HCT116 (cell line): ENCODE measurements at regions not wholly inside any gene's neighbourhood (a gene's known extent, or its start where the extent isn't known, plus 50 kb on each side); places are given as distances from the start of the nearest gene placed in this dataset.

ENCODE experiments used
- ATAC-seq: fragments of 200-7000 bp; cut with Tn5 transposase; 2 replicates; pipeline ENCODE4 v1.9.1; 2020; ENCODE audit warnings: mild to moderate bottlenecking, moderate library complexity
- BruUV-seq: library from RNA; stranded (reverse); fragments of 400-500 nt; replicated peaks from 2 replicates; lab custom pipeline; 2021; lab: Mats Ljungman, UMichigan
- CTCF ChIA-PET: fragments of 300-600 bp; sonication (Branson Sonifier 250); formaldehyde crosslinking; loops from one replicate; lab custom pipeline; 2021; ENCODE audit warnings: antibody characterized with exemption; lab: Charles Lee
- POLR2A ChIA-PET: fragments of 300-600, 350-600 bp; sonication (Branson Sonifier 250); formaldehyde crosslinking; loops from one replicate; lab custom pipeline; 2021; ENCODE audit warnings: antibody characterized with exemption; lab: Charles Lee
- RAD21 ChIA-PET, 2 experiments: fragments of 300-600 bp; sonication (Branson Sonifier 250); formaldehyde crosslinking; loops; one replicate each; lab custom pipeline; 2023; ENCODE audit warnings: low total read pairs in 2 of 2; ENCODE audit not compliant: uncharacterized antibody in 2 of 2, unreplicated experiment in 2 of 2, low non-redundant PET in 1 of 2; lab: Charles Lee
- DNase-seq: peaks from one replicate; pipeline ENCODE4 v3.0.0-alpha.2; 2010; ENCODE audit warnings: low read depth, low spot score
- H2AFZ ChIP-seq: fragments of 200-600 bp; shearing (Covaris generic), sonication (generic); 2 replicates; pipeline ENCODE4 v1.6.1; 2017; ENCODE audit warnings: low read depth, mixed run types, mixed read lengths, antibody characterized with exemption, low read length; ENCODE audit not compliant: poor library complexity, severe bottlenecking
- H3K27ac ChIP-seq: 2 replicates; pipeline ENCODE4 v1.5.1; 2012; ENCODE audit warnings: low read depth, low read length
- H3K27me3 ChIP-seq: fragments of 200-600 bp; sonication (generic); 2 replicates; pipeline ENCODE4 v1.6.1; 2016; ENCODE audit warnings: mixed run types, low read length, mixed read lengths; ENCODE audit not compliant: insufficient read depth
- H3K36me3 ChIP-seq, 2 experiments: fragments of 200-500 bp in 1 of 2; fragments of 200-600 bp in 1 of 2; sonication (Bioruptor generic) in 1 of 2; sonication (generic) in 1 of 2; 2 replicates each; pipeline versions ENCODE4 v1.5.1 to v1.6.1; 2014 to 2016; ENCODE audit warnings: low read length in 2 of 2, inconsistent platforms in 1 of 2, mixed read lengths in 1 of 2, mixed run types in 1 of 2; ENCODE audit not compliant: insufficient read depth in 2 of 2, control insufficient read depth in 1 of 2
- H3K4me1 ChIP-seq, 2 experiments: fragments of 200-600 bp in 1 of 2; sonication (generic) in 1 of 2; 2 replicates each; pipeline versions ENCODE4 v1.5.1 to v1.6.1; 2012 to 2017; ENCODE audit warnings: low read length in 2 of 2, inconsistent platforms in 1 of 2, mild to moderate bottlenecking in 1 of 2, mixed read lengths in 1 of 2, mixed run types in 1 of 2, moderate library complexity in 1 of 2; ENCODE audit not compliant: insufficient read depth in 2 of 2, control insufficient read depth in 1 of 2
- H3K4me2 ChIP-seq: fragments of 200-600 bp; sonication (generic); 2 replicates; pipeline ENCODE4 v1.6.1; 2017; ENCODE audit warnings: mixed run types, low read length, mixed read lengths
- H3K4me3 ChIP-seq, 2 experiments: fragments of 200-600 bp in 1 of 2; sonication (generic) in 1 of 2; replicated peaks in 1 of 2; 2 replicates each; pipeline ENCODE4 v1.5.1; 2011 to 2016; ENCODE audit warnings: low read length in 2 of 2, control low read depth in 1 of 2, low read depth in 1 of 2, mild to moderate bottlenecking in 1 of 2, mixed read lengths in 1 of 2, mixed run types in 1 of 2
- H3K79me2 ChIP-seq: fragments of 200-600 bp; sonication (generic); 2 replicates; pipeline ENCODE4 v1.6.1; 2017; ENCODE audit warnings: mild to moderate bottlenecking, mixed run types, low read length, moderate library complexity, mixed read lengths; ENCODE audit not compliant: insufficient read depth
- H3K9ac ChIP-seq: fragments of 200-600 bp; sonication (generic); 2 replicates; pipeline ENCODE4 v1.6.1; 2016; ENCODE audit warnings: low read length, mixed read lengths
- H3K9me2 ChIP-seq: fragments of 200-600 bp; sonication (generic), shearing (Covaris generic); 2 replicates; pipeline ENCODE4 v1.6.1; 2017; ENCODE audit warnings: mixed run types, mild to moderate bottlenecking, moderate library complexity; ENCODE audit not compliant: insufficient read depth
- H3K9me3 ChIP-seq, 2 experiments: fragments of 200-500 bp in 1 of 2; fragments of 200-600 bp in 1 of 2; sonication (Bioruptor generic) in 1 of 2; sonication (generic) in 1 of 2; 2 replicates each; pipeline ENCODE4 v1.6.1; 2014 to 2017; ENCODE audit warnings: low read length in 2 of 2, mixed read lengths in 2 of 2, inconsistent platforms in 1 of 2, low read depth in 1 of 2, mild to moderate bottlenecking in 1 of 2, mixed run types in 1 of 2, moderate library complexity in 1 of 2; ENCODE audit not compliant: control insufficient read depth in 1 of 2, insufficient read depth in 1 of 2
- H4K20me1 ChIP-seq: fragments of 200-600 bp; sonication (generic), shearing (Covaris generic); 2 replicates; pipeline ENCODE4 v1.6.1; 2017; ENCODE audit warnings: mixed run types, mild to moderate bottlenecking, moderate library complexity; ENCODE audit not compliant: insufficient read depth
- CBX3 ChIP-seq: IDR thresholded peaks from 2 replicates; pipeline ENCODE4 v1.6.1; 2012; ENCODE audit warnings: low read depth
- EGR1 ChIP-seq: IDR thresholded peaks from 2 replicates; pipeline ENCODE4 v1.6.1; 2012; ENCODE audit warnings: low read depth
- SRF ChIP-seq: IDR thresholded peaks from 2 replicates; pipeline ENCODE4 v1.6.1; 2012; ENCODE audit warnings: low read depth
- ZNF274 ChIP-seq: fragments of 200-500 bp; sonication (Bioruptor generic); IDR thresholded peaks from 2 replicates; pipeline ENCODE4 v1.6.1; 2014; ENCODE audit warnings: mild to moderate bottlenecking, low read depth, low read length, inconsistent platforms
- intact Hi-C: fragments of 100-400 bp; cut with micrococcal nuclease; formaldehyde crosslinking; loops from 2 replicates; pipeline ENCODE4 v1.10.0; 2022
- TF ChIP-seq, protein P1 (sequence below), 3 experiments: fragments of 200-600 bp in 1 of 3; sonication (generic) in 1 of 3; IDR thresholded peaks in 2 of 3; conservative IDR thresholded peaks in 1 of 3; 2 replicates each; pipeline ENCODE4 v1.5.1; 2012 to 2017; ENCODE audit warnings: low read depth in 2 of 3, low read length in 2 of 3, antibody characterized with exemption in 1 of 3, borderline replicate concordance in 1 of 3, control low read depth in 1 of 3, mild to moderate bottlenecking in 1 of 3, mixed read lengths in 1 of 3, mixed run types in 1 of 3, moderate library complexity in 1 of 3; ENCODE audit not compliant: insufficient read depth in 1 of 3

DNA sequence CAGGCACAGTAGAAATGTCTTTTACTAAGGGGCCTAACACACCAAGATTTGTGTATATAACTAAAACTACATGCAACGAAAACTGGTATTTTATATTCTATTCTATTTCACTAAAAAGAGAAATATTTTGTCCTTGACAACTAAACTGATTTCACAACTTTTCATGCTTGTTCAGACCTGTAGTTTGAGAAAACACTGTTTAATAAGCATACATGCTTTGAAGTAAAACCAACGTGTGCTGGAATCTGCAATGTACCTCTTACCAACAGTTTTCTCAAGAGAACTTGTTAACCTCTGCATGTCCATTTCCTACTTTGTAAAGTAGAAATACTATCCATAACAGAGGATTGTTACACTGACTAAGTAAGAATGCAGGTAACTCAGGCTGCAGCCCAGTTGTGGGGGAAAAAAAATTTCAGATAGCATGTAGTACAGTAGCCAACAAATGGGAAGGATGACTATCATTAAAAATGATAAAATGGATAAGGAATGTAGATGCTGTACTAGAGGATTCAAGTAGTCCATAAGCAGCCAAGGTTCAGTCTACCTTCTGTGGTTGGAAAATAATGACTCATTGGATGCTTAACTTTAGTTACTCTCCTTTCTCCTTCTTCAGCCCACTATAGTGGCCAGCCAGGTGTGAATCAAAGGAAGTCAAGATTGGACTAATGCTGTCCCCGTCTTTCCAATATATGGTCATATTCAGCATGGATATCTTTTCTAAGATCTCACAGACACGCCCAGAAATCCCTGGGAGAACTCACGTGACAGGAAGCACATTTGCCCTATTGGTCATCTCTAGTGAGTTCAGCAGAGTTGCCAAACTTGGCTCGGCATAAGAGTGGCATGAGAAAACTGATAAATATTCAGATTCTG is 65.2 kb downstream of the HFE start (continued):
- TF ChIP-seq, protein P1, sequence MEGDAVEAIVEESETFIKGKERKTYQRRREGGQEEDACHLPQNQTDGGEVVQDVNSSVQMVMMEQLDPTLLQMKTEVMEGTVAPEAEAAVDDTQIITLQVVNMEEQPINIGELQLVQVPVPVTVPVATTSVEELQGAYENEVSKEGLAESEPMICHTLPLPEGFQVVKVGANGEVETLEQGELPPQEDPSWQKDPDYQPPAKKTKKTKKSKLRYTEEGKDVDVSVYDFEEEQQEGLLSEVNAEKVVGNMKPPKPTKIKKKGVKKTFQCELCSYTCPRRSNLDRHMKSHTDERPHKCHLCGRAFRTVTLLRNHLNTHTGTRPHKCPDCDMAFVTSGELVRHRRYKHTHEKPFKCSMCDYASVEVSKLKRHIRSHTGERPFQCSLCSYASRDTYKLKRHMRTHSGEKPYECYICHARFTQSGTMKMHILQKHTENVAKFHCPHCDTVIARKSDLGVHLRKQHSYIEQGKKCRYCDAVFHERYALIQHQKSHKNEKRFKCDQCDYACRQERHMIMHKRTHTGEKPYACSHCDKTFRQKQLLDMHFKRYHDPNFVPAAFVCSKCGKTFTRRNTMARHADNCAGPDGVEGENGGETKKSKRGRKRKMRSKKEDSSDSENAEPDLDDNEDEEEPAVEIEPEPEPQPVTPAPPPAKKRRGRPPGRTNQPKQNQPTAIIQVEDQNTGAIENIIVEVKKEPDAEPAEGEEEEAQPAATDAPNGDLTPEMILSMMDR (IDR thresholded peaks at IDR 0.05 in 2 of 3, conservative IDR thresholded peaks at IDR 0.05 in 1 of 3; ENCODE audit: borderline replicate concordance in 1 of 3, insufficient read depth in 1 of 3, low read depth in 2 of 3, low read length in 2 of 3): no peak
- no peak for TF ChIP-seq ZNF274
- no peak for TF ChIP-seq EGR1
- TF ChIP-seq, all 23 proteins: peak for 2

DNA sequence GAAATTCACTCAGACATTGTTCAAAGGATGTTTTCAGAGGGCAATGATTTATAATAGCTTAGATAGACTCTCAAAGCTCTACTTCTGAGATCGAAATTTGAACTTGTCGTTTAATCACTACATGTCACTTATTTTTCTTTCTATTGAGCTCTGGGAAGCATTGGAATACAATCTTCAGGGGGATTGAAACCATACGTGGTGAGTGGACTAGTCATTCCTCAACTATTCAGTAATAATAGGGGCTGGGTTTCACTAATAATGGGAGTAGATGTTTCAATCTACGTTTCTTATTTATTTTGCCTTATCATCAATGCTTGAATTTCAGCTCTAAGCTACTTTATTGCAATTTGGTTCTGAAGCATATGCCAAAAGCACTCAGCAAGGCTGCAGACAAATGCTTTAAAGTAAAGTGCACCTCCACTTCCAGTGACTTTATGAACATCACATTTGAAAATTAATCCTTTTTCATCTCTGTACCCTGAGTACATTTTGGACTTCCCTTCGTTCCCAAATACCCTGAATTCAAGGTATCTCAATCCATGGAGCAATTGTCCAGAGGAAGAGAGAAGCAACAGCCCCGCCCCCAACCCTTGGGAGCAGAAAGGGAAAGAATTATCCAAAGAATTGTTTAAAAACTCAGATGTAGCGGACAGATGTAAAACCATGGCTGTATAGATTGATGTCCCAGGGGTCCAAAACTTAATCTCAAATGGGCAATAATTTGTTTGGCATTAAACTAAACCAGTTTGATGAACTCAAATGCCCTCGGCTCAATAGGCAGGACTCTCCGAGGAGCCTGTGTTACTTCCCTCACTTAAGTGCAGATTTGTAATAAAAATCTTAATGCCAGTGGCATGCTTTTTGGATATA is 68.1 kb downstream of the HFE start:
- Histone ChIP-seq H3K4me1 (peaks cover 14 to 62% of the 10 kb centered on the region in 2 experiments), H3K27ac (peak overlapping the region; percentile 88), H2AFZ (peak overlapping the region; percentile 72), H3K27me3 (no peaks in the 10 kb centered on the region), H3K36me3 (no peaks in the 10 kb centered on the region), H4K20me1 (no peaks in the 10 kb centered on the region), H3K4me2 (peak overlapping the region; percentile 91), H3K79me2 (peaks cover 4% of the 10 kb centered on the region; the same call in 1 of the 2 replicates), H3K4me3 (peak overlapping the region; percentile 69 to 75), H3K9me2 (no peaks in the 10 kb centered on the region), H3K9me3 (no peaks in the 10 kb centered on the region), H3K9ac (peak overlapping the region; percentile 98)
- no peak for ATAC-seq
- intact Hi-C loops: no loop called here
- DNase-seq: no peak
- CTCF ChIA-PET: no interaction called here
- POLR2A ChIA-PET: interaction anchor here (0.6 to 8.4 kb wide), 21 partner anchors 8 to 992 kb away, joined by 3 to 571 read pairs (median 10); a partner anchor contains a TSS
- no TSS peak for BruUV-seq
- RAD21 ChIA-PET: interaction anchor here in 1 of 2 experiments (1.7 kb wide), 1 partner anchor 31 kb away, joined by 8 read pairs; a partner anchor contains a TSS
- TF ChIP-seq, protein P1 (IDR thresholded peaks at IDR 0.05 in 2 of 3, conservative IDR thresholded peaks at IDR 0.05 in 1 of 3; ENCODE audit: borderline replicate concordance in 1 of 3, insufficient read depth in 1 of 3, low read depth in 2 of 3, low read length in 2 of 3): no peak
- TF ChIP-seq CBX3: no peak
- TF ChIP-seq SRF: no peak
